ENCODE measurements at regions not wholly inside any gene's neighbourhood (a gene's known extent, or its start where the extent isn't known, plus 50 kb on each side); places are given as distances from the start of the nearest gene placed in this dataset.

GRCh38 chr2:888211-888801 is 62.3 kb upstream of the SNTG2 start:
- TF ChIP-seq, protein P1, sequence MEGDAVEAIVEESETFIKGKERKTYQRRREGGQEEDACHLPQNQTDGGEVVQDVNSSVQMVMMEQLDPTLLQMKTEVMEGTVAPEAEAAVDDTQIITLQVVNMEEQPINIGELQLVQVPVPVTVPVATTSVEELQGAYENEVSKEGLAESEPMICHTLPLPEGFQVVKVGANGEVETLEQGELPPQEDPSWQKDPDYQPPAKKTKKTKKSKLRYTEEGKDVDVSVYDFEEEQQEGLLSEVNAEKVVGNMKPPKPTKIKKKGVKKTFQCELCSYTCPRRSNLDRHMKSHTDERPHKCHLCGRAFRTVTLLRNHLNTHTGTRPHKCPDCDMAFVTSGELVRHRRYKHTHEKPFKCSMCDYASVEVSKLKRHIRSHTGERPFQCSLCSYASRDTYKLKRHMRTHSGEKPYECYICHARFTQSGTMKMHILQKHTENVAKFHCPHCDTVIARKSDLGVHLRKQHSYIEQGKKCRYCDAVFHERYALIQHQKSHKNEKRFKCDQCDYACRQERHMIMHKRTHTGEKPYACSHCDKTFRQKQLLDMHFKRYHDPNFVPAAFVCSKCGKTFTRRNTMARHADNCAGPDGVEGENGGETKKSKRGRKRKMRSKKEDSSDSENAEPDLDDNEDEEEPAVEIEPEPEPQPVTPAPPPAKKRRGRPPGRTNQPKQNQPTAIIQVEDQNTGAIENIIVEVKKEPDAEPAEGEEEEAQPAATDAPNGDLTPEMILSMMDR (IDR thresholded peaks at IDR 0.05): no peak
- TF ChIP-seq POLR2A (IDR thresholded peaks at IDR 0.05) (no peak), POLR2AphosphoS5 (IDR thresholded peaks at IDR 0.05) (no peak)

Data from prostate gland (tissue), 2 donors.